Pancreas (tissue), 10 donors: ENCODE measurements at regions not wholly inside any gene's neighbourhood (a gene's known extent, or its start where the extent isn't known, plus 50 kb on each side); places are given as distances from the start of the nearest gene placed in this dataset.

Experiments used
- ATAC-seq, 4 donors: fragments of 200-7000 bp; cut with Tn5 transposase; one replicate each; pipeline versions ENCODE4 v1.8.0 to v1.9.1; 2020; ENCODE audit warnings: mild to moderate bottlenecking in 4 of 4, moderate library complexity in 4 of 4
- DNase-seq, 6 donors: peaks; one replicate each; pipeline ENCODE4 v3.0.0-alpha.2; 2020
- FAIRE-seq: peaks from 2 replicates; lab custom pipeline; 2012; peaks lifted over from hg19 to GRCh38; lab: Jason Lieb, UNC
- H3K27ac ChIP-seq, 4 donors: fragments of 200-600 bp; sonication (generic); 1 replicate in 3 of 4; 2 replicates in 1 of 4; pipeline versions ENCODE4 v1.5.0 to v1.8.0; 2020
- H3K27me3 ChIP-seq, 4 donors: fragments of 200-600 bp; one replicate each; pipeline ENCODE4 v1.8.0; 2021
- H3K36me3 ChIP-seq, 3 donors: fragments of 200-600 bp; sonication (generic) in 1 of 3; one replicate each; pipeline versions ENCODE4 v1.5.0 to v1.8.0; 2020 to 2021
- H3K4me1 ChIP-seq, 3 donors: fragments of 200-600 bp; one replicate each; pipeline ENCODE4 v1.8.0; 2021
- H3K4me3 ChIP-seq, 4 donors: fragments of 200-600 bp; sonication (generic) in 2 of 4; one replicate each; pipeline versions ENCODE4 v1.5.0 to v1.8.0; 2020 to 2021
- H3K9me3 ChIP-seq, 4 donors: fragments of 200-600 bp; one replicate each; pipeline ENCODE4 v1.8.0; 2021
- WGBS, 2 donors: extraction: QIAGEN DNeasy Blood & Tissue Kit; methylation state at CpG; one replicate each; pipeline ENCODE4 v1.1.7; 2013; 5-methylcytosine and 5-hydroxymethylcytosine counted together
- intact Hi-C, 3 donors: fragments of 100-400 bp; cut with DNase I; formaldehyde crosslinking; loops; one replicate each; pipeline versions ENCODE4 v1.11.1 to v1.14.2; 2022
- TF ChIP-seq, protein P1 (sequence below), 4 donors: fragments of 200-600 bp; sonication (generic) in 3 of 4; IDR thresholded peaks; one replicate each; pipeline versions ENCODE4 v1.5.0 to v1.8.0; 2021; ENCODE audit warnings: antibody characterized with exemption in 4 of 4
- donor health status: healthy with polysubstance abuse.
- donor health status: DM: no; HTN: no; CAD: no; lungs with moderate emphysema.
- donor health status: DM: no; HTN: no; CAD: no.
- donor health status: control.
- donor health status: control.
- donor health status: Bipolar disorder and iron deficiency.
- donor health status: DM: yes; HTN: yes; CAD: no.
- donor health status: DM: no; HTN: no; CAD: no.
- donor health status: DM: no; HTN: no; CAD: no.
- donor health status: DM: yes; HTN: yes; CAD: no.

GRCh38 chr12:125228519-125229260 lies 163.5 kb downstream of the AACS start:
- intact Hi-C loops, result no loop called here
- Histone ChIP-seq H3K27ac (no peak overlapping the region), H3K4me1 (no peaks in the 10 kb centered on the region), H3K9me3 (no peaks in the 10 kb centered on the region), H3K4me3 (no peak overlapping the region), H3K36me3 (no peaks in the 10 kb centered on the region), H3K27me3 (peaks cover 0 to 7% (median 2%) of the 10 kb centered on the region in 4 donors)
- TF ChIP-seq, protein P1, sequence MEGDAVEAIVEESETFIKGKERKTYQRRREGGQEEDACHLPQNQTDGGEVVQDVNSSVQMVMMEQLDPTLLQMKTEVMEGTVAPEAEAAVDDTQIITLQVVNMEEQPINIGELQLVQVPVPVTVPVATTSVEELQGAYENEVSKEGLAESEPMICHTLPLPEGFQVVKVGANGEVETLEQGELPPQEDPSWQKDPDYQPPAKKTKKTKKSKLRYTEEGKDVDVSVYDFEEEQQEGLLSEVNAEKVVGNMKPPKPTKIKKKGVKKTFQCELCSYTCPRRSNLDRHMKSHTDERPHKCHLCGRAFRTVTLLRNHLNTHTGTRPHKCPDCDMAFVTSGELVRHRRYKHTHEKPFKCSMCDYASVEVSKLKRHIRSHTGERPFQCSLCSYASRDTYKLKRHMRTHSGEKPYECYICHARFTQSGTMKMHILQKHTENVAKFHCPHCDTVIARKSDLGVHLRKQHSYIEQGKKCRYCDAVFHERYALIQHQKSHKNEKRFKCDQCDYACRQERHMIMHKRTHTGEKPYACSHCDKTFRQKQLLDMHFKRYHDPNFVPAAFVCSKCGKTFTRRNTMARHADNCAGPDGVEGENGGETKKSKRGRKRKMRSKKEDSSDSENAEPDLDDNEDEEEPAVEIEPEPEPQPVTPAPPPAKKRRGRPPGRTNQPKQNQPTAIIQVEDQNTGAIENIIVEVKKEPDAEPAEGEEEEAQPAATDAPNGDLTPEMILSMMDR (IDR thresholded peaks at IDR 0.05), result no peak
- ATAC-seq (no peak), DNase-seq (no peak), FAIRE-seq (no peak)
- 73 to 76% methylated on average over 18 of the region's 18 CpGs for WGBS, 2 donors

GRCh38 chr12:125229878-125230530 lies 164.8 kb downstream of the AACS start:
- Histone ChIP-seq H3K36me3 (no peaks in the 10 kb centered on the region), H3K4me3 (no peak overlapping the region), H3K27me3 (peaks cover 0 to 7% (median 2%) of the 10 kb centered on the region in 4 donors), H3K27ac (no peak overlapping the region), H3K9me3 (no peaks in the 10 kb centered on the region), H3K4me1 (no peaks in the 10 kb centered on the region)
- intact Hi-C loops, result no loop called here
- FAIRE-seq (no peak), DNase-seq (no peak), ATAC-seq (no peak)
- 78 to 90% methylated on average over 13 to 14 of the region's 14 CpGs for WGBS, 2 donors
- TF ChIP-seq, protein P1 (IDR thresholded peaks at IDR 0.05), result no peak

GRCh38 chr12:125233319-125233718 lies 168.1 kb downstream of the AACS start:
- H3K4me1 ChIP-seq, result no peaks in the 10 kb centered on the region
- DNase-seq (no peak), FAIRE-seq (no peak), ATAC-seq (no peak)
- H3K9me3 ChIP-seq, result no peaks in the 10 kb centered on the region
- H3K36me3 ChIP-seq, result no peaks in the 10 kb centered on the region
- no peak overlapping the region for H3K4me3 ChIP-seq
- H3K27me3 ChIP-seq, result peaks cover 0 to 4% (median 2%) of the 10 kb centered on the region in 4 donors
- H3K27ac ChIP-seq, result no peak overlapping the region
- WGBS, 2 donors, result 79 to 83% methylated on average over 1 of the region's 1 CpG
- TF ChIP-seq, protein P1 (IDR thresholded peaks at IDR 0.05), result no peak
- intact Hi-C loops, result no loop called here

- no peaks in the 10 kb centered on the region for H3K27me3 ChIP-seq
- ATAC-seq (no peak), DNase-seq (no peak), FAIRE-seq (no peak)
- H3K36me3 ChIP-seq, result no peaks in the 10 kb centered on the region
- no peaks in the 10 kb centered on the region for H3K4me1 ChIP-seq
- WGBS, 2 donors, result 90 to 95% methylated on average over 11 of the region's 11 CpGs
- H3K27ac ChIP-seq, result no peak overlapping the region
- intact Hi-C loops, result no loop called here
- H3K4me3 ChIP-seq, result no peak overlapping the region
- no peaks in the 10 kb centered on the region for H3K9me3 ChIP-seq
- TF ChIP-seq, protein P1 (IDR thresholded peaks at IDR 0.05), result no peak
Measured at GRCh38 chr12:125239563-125239962, 174.3 kb downstream of the AACS start.

DNA sequence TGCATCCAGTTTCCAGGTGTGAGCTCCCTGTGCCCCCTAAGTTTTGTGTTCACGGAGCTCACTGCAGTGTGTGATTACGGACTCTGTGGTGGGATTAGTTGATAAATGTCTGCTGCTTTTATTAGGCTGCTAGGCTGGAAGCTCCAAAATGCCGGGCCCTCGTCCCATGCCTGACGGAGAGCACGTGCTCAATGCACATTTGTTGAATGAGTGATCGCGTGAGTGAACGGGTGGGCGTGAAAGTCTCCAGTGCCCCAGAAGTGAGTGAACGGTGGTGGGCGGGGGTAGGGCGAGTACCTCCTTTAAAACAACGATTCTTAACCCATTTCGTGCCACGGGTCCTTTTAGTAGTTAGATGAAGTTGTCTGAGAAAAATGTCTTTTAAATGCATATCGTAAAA lies 175.5 kb downstream of the AACS start:
- TF ChIP-seq, protein P1 (IDR thresholded peaks at IDR 0.05), result no peak
- H3K27ac ChIP-seq, result no peak overlapping the region
- H3K4me3 ChIP-seq, result no peak overlapping the region
- H3K4me1 ChIP-seq, result no peaks in the 10 kb centered on the region
- no peak for FAIRE-seq
- no peaks in the 10 kb centered on the region for H3K9me3 ChIP-seq
- ATAC-seq, result no peak
- WGBS, 2 donors, result 54 to 64% methylated on average over 17 of the region's 17 CpGs
- no peak for DNase-seq
- H3K27me3 ChIP-seq, result no peaks in the 10 kb centered on the region
- H3K36me3 ChIP-seq, result no peaks in the 10 kb centered on the region
- intact Hi-C loops, result no loop called here
